ENCODE measurements at regions not wholly inside any gene's neighbourhood (a gene's known extent, or its start where the extent isn't known, plus 50 kb on each side); places are given as distances from the start of the nearest gene placed in this dataset.

- TF ChIP-seq CTCF (IDR thresholded peaks at IDR 0.05) = no peak
These were observed 164.2 kb upstream of the POU3F2 start for GRCh38 chr6:98670045-98670746.

- TF ChIP-seq CTCF (IDR thresholded peaks at IDR 0.05) = no peak
These were observed 161.5 kb upstream of the POU3F2 start for GRCh38 chr6:98672681-98673475.

- TF ChIP-seq CTCF (IDR thresholded peaks at IDR 0.05) = no peak
These were observed 155.9 kb upstream of the POU3F2 start for GRCh38 chr6:98678481-98678880.

- TF ChIP-seq CTCF (IDR thresholded peaks at IDR 0.05) = no peak
These were observed 148.3 kb upstream of the POU3F2 start for GRCh38 chr6:98686008-98686601.

GRCh38 chr6:98687752-98688151 lies 146.6 kb upstream of the POU3F2 start:
- TF ChIP-seq CTCF (IDR thresholded peaks at IDR 0.05) = no peak

- no peak for TF ChIP-seq CTCF (IDR thresholded peaks at IDR 0.05)
These were observed 139.1 kb upstream of the POU3F2 start for GRCh38 chr6:98695091-98695801.

- no peak for TF ChIP-seq CTCF (IDR thresholded peaks at IDR 0.05)
These were observed 123.0 kb upstream of the POU3F2 start for GRCh38 chr6:98711380-98711779.
